ENCODE measurements at regions not wholly inside any gene's neighbourhood (a gene's known extent, or its start where the extent isn't known, plus 50 kb on each side); places are given as distances from the start of the nearest gene placed in this dataset.

- Histone ChIP-seq H4K20me1 (ENCODE audit: insufficient read depth, low read length) (no peaks in the 10 kb centered on the region), H3K4me2 (ENCODE audit: insufficient read depth, low read length) (no peak overlapping the region), H3K79me2 (ENCODE audit: insufficient read depth, low read length) (no peaks in the 10 kb centered on the region), H3K4me3 (ENCODE audit: insufficient read depth, low read length) (no peak overlapping the region), H3K27ac (ENCODE audit: low read depth, low read length) (no peak overlapping the region), H3K27me3 (ENCODE audit: insufficient read depth, low read length) (no peaks in the 10 kb centered on the region), H2AFZ (ENCODE audit: low read length) (no peak overlapping the region), H3K9me3 (ENCODE audit: low read depth, low read length) (no peaks in the 10 kb centered on the region), H3K36me3 (ENCODE audit: insufficient read depth, low read length) (no peaks in the 10 kb centered on the region), H3K4me1 (ENCODE audit: insufficient read depth, low read length) (peaks cover 12% of the 10 kb centered on the region)
- TF ChIP-seq CTCF (IDR thresholded peaks at IDR 0.05; ENCODE audit: extremely low read depth, low read depth, low read length): no peak
- no peak for DNase-seq (ENCODE audit: insufficient read length, low spot score, missing footprints)
These were observed 102.6 kb upstream of the APCDD1 start for GRCh38 chr18:10351858-10352257.

GRCh38 chr18:10352671-10353070 lies 101.8 kb upstream of the APCDD1 start:
- Histone ChIP-seq H3K4me3 (ENCODE audit: insufficient read depth, low read length) (no peak overlapping the region), H3K36me3 (ENCODE audit: insufficient read depth, low read length) (no peaks in the 10 kb centered on the region), H3K9me3 (ENCODE audit: low read depth, low read length) (no peaks in the 10 kb centered on the region), H3K79me2 (ENCODE audit: insufficient read depth, low read length) (no peaks in the 10 kb centered on the region), H3K27me3 (ENCODE audit: insufficient read depth, low read length) (no peaks in the 10 kb centered on the region), H2AFZ (ENCODE audit: low read length) (no peak overlapping the region), H3K4me1 (ENCODE audit: insufficient read depth, low read length) (peaks cover 12% of the 10 kb centered on the region), H4K20me1 (ENCODE audit: insufficient read depth, low read length) (no peaks in the 10 kb centered on the region), H3K4me2 (ENCODE audit: insufficient read depth, low read length) (no peak overlapping the region), H3K27ac (ENCODE audit: low read depth, low read length) (no peak overlapping the region)
- TF ChIP-seq CTCF (IDR thresholded peaks at IDR 0.05; ENCODE audit: extremely low read depth, low read depth, low read length): no peak
- no peak for DNase-seq (ENCODE audit: insufficient read length, low spot score, missing footprints)

GRCh38 chr18:10353791-10354190 lies 100.6 kb upstream of the APCDD1 start:
- TF ChIP-seq CTCF (IDR thresholded peaks at IDR 0.05; ENCODE audit: extremely low read depth, low read depth, low read length): no peak
- Histone ChIP-seq H3K9me3 (ENCODE audit: low read depth, low read length) (no peaks in the 10 kb centered on the region), H2AFZ (ENCODE audit: low read length) (no peak overlapping the region), H3K79me2 (ENCODE audit: insufficient read depth, low read length) (no peaks in the 10 kb centered on the region), H4K20me1 (ENCODE audit: insufficient read depth, low read length) (no peaks in the 10 kb centered on the region), H3K27me3 (ENCODE audit: insufficient read depth, low read length) (no peaks in the 10 kb centered on the region), H3K36me3 (ENCODE audit: insufficient read depth, low read length) (no peaks in the 10 kb centered on the region), H3K4me1 (ENCODE audit: insufficient read depth, low read length) (peaks cover 12% of the 10 kb centered on the region), H3K4me2 (ENCODE audit: insufficient read depth, low read length) (peak overlapping the region; percentile 17), H3K27ac (ENCODE audit: low read depth, low read length) (no peak overlapping the region), H3K4me3 (ENCODE audit: insufficient read depth, low read length) (no peak overlapping the region)
- peak; percentile 70 for DNase-seq (ENCODE audit: insufficient read length, low spot score, missing footprints)

GRCh38 chr18:10354241-10354811 lies 100.1 kb upstream of the APCDD1 start:
- no peak overlapping the region for H3K4me3 ChIP-seq (ENCODE audit: insufficient read depth, low read length)
- H3K27ac ChIP-seq (ENCODE audit: low read depth, low read length): no peak overlapping the region
- no peaks in the 10 kb centered on the region for H3K9me3 ChIP-seq (ENCODE audit: low read depth, low read length)
- no peak overlapping the region for H3K4me2 ChIP-seq (ENCODE audit: insufficient read depth, low read length)
- H3K27me3 ChIP-seq (ENCODE audit: insufficient read depth, low read length): no peaks in the 10 kb centered on the region
- H3K79me2 ChIP-seq (ENCODE audit: insufficient read depth, low read length): no peaks in the 10 kb centered on the region
- DNase-seq (ENCODE audit: insufficient read length, low spot score, missing footprints): no peak
- TF ChIP-seq CTCF (IDR thresholded peaks at IDR 0.05; ENCODE audit: extremely low read depth, low read depth, low read length): no peak
- no peak overlapping the region for H2AFZ ChIP-seq (ENCODE audit: low read length)
- H3K4me1 ChIP-seq (ENCODE audit: insufficient read depth, low read length): peaks cover 12% of the 10 kb centered on the region
- no peaks in the 10 kb centered on the region for H3K36me3 ChIP-seq (ENCODE audit: insufficient read depth, low read length)
- no peaks in the 10 kb centered on the region for H4K20me1 ChIP-seq (ENCODE audit: insufficient read depth, low read length)

All from osteoblast (primary cell).